ENCODE measurements at regions not wholly inside any gene's neighbourhood (a gene's known extent, or its start where the extent isn't known, plus 50 kb on each side); places are given as distances from the start of the nearest gene placed in this dataset.
"Not testable (repeated sequence)": the region's sequence is repeated elsewhere in the genome, so short reads cannot be mapped to it uniquely, and the experiment has no call there.

DNA sequence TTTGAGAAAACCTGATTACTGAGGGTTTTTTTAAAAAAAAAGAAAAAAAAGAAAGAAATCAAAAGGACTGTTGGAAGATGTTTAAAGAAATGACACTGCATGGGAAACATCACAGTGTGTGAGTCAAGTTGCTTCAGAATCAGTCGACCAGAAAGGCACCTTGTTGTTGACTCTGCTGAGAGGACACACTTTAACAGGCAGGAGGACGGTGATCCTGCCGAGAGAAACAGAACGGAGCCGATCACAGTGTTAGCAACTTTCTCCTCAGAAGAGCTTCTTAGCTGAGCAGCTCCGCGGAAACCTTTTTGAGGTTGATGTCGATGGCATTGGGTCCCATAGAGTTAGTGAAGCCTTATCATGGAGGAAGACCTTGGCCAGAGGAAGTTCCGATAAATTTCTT lies 538.7 kb downstream of the RBFOX1 start:
- in situ Hi-C loops (cut with HindIII; ENCODE audit: low pct_ligation_motif_present, low sequenced_read_pairs), result no loop called here
- TF ChIP-seq, protein P1, sequence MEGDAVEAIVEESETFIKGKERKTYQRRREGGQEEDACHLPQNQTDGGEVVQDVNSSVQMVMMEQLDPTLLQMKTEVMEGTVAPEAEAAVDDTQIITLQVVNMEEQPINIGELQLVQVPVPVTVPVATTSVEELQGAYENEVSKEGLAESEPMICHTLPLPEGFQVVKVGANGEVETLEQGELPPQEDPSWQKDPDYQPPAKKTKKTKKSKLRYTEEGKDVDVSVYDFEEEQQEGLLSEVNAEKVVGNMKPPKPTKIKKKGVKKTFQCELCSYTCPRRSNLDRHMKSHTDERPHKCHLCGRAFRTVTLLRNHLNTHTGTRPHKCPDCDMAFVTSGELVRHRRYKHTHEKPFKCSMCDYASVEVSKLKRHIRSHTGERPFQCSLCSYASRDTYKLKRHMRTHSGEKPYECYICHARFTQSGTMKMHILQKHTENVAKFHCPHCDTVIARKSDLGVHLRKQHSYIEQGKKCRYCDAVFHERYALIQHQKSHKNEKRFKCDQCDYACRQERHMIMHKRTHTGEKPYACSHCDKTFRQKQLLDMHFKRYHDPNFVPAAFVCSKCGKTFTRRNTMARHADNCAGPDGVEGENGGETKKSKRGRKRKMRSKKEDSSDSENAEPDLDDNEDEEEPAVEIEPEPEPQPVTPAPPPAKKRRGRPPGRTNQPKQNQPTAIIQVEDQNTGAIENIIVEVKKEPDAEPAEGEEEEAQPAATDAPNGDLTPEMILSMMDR (IDR thresholded peaks at IDR 0.05; ENCODE audit: low read depth, low read length, missing control alignments), result no peak
- DNase-seq, result no peak
- no peaks in the 10 kb centered on the region for H3K27me3 ChIP-seq (replicated peaks)
- no peak overlapping the region for H3K27ac ChIP-seq
- no peak overlapping the region for H3K4me3 ChIP-seq (ENCODE audit: low read depth, low read length)
- H3K36me3 ChIP-seq (replicated peaks), result no peaks in the 10 kb centered on the region

DNA sequence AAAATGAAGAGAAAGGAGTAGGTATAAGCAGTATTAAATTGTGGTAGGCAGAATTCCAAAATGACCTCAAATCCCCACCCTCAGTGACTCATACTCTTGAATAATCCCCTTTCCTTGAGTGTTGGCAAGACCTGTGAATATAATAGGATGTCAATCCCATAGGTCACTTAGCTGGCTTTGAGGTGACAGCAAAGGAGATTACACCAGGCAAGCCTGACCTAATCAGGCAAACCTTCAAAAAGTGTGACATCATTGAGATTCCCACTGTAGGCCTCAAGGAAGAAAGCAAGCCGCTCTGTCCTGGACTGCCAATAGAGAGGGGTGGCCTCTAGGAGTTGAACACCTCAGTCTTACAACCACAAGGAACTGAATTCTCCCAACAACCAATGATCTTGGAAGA lies 535.2 kb downstream of the RBFOX1 start:
- TF ChIP-seq, protein P1 (IDR thresholded peaks at IDR 0.05; ENCODE audit: low read depth, low read length, missing control alignments), result no peak
- H3K36me3 ChIP-seq (replicated peaks), result no peaks in the 10 kb centered on the region
- in situ Hi-C loops (cut with HindIII; ENCODE audit: low pct_ligation_motif_present, low sequenced_read_pairs), result no loop called here
- no peak for DNase-seq
- H3K27ac ChIP-seq, result no peak overlapping the region
- H3K4me3 ChIP-seq (ENCODE audit: low read depth, low read length), result no peak overlapping the region
- H3K27me3 ChIP-seq (replicated peaks), result no peaks in the 10 kb centered on the region

DNA sequence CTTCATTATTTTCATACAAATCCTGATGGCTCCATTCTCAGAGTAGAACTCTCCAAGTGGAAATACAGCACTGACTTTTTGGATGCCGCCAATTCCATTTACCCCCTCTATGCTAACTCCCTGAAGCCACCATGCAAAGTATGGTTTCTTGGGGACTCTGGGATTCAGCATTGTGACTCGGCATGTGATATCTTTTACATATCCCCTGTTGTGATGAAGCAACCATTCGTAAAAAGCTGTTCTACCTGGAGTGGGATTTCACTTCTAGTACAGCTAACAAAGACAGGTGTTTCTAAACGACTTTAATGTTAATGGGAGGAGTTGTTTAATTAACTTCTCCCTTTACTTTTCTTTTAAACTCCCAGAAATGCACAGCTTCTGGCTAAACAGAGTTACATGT lies 533.5 kb downstream of the RBFOX1 start:
- Histone ChIP-seq H3K27ac (no peak overlapping the region), H3K27me3 (replicated peaks) (no peaks in the 10 kb centered on the region), H3K4me3 (ENCODE audit: low read depth, low read length) (no peak overlapping the region), H3K36me3 (replicated peaks) (no peaks in the 10 kb centered on the region)
- TF ChIP-seq, protein P1 (IDR thresholded peaks at IDR 0.05; ENCODE audit: low read depth, low read length, missing control alignments), result no peak
- DNase-seq, result no peak
- in situ Hi-C loops (cut with HindIII; ENCODE audit: low pct_ligation_motif_present, low sequenced_read_pairs), result no loop called here

DNA sequence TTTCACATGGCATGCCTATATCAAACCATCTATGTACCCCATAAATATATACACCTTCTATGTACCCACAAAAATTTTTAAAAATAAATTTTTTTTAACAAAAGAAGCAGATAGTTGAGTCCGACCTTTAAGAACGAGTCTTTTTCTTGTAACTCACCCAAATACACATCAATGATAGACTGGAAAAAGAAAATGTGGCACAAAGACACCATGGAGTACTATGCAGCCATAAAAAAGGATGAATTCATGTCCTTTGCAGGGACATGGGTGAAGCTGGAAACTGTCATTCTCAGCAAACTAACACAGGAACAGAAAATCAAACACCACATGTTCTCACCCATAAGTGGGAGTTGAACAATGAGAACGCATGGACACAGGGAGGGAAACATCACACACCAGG lies 532.7 kb downstream of the RBFOX1 start:
- not testable (repeated sequence) for H3K27ac ChIP-seq

DNA sequence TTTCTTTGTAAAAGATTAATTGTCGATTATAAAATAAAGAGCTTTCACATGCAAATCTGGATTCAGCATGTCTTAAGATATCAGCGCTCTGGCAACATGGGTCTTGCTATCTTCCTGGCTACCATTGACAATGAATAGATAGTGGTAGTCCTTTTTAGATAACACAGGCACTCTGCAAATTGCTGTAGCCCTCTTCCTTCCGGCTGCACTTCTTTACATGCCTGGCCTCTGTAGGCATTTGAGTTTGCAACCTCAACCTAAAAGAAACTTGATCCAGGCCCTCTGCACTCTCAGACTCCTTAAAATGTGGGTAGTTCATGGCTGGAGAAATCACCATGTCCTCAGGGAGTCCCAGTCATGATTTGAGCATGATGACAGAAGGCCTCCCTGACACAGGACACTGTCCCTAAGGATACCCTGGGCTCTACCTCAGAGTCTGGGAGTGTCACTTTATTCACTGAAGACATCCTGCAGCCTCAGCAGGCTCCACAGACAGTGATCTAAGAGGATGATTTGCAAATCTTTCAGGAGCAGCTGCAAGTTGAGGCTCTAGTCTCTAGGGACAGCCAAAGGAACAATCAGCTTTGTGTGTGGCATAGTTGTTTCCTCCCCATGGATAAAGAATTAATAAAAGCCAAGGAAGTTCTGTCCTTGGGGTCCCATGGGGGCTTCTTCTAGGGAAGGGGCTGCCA lies 529.4 kb downstream of the RBFOX1 start:
- no peak overlapping the region for H3K27ac ChIP-seq
- TF ChIP-seq, protein P1 (IDR thresholded peaks at IDR 0.05; ENCODE audit: low read depth, low read length, missing control alignments), result no peak
- H3K4me3 ChIP-seq (ENCODE audit: low read depth, low read length), result no peak overlapping the region
- no peak for DNase-seq
- H3K27me3 ChIP-seq (replicated peaks), result no peaks in the 10 kb centered on the region
- H3K36me3 ChIP-seq (replicated peaks), result no peaks in the 10 kb centered on the region
- in situ Hi-C loops (cut with HindIII; ENCODE audit: low pct_ligation_motif_present, low sequenced_read_pairs), result no loop called here

More for the DNA sequence above, 532.7 kb downstream of the RBFOX1 start:
- in situ Hi-C loops (cut with HindIII; ENCODE audit: low pct_ligation_motif_present, low sequenced_read_pairs); H3K4me3 ChIP-seq (ENCODE audit: low read depth, low read length); H3K36me3 ChIP-seq (replicated peaks); H3K27me3 ChIP-seq (replicated peaks); DNase-seq: not testable (repeated sequence)

DNA sequence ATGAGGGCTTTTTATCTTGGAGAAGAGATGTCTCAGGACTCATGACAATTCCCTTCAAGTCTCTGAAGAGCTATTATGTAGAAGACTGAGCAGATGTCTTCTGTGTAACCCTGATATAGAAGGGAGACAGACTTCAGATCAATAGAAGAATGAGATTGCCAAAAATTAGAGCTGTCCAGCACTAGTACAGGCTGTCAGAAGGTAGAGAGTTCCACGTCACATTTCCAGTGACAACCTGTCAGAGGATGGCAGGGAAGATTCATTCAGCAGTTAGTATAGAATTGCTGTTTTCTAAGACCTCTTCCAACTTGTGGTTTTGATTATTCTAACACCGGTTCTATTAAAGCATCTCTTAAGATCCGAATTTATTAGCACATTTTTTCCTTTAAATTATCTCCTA lies 520.6 kb downstream of the RBFOX1 start:
- DNase-seq, result no peak
- H3K27me3 ChIP-seq (replicated peaks), result no peaks in the 10 kb centered on the region
- no peak overlapping the region for H3K4me3 ChIP-seq (ENCODE audit: low read depth, low read length)
- H3K27ac ChIP-seq, result no peak overlapping the region
- in situ Hi-C loops (cut with HindIII; ENCODE audit: low pct_ligation_motif_present, low sequenced_read_pairs), result no loop called here
- no peaks in the 10 kb centered on the region for H3K36me3 ChIP-seq (replicated peaks)
- TF ChIP-seq, protein P1 (IDR thresholded peaks at IDR 0.05; ENCODE audit: low read depth, low read length, missing control alignments), result no peak

All from brain microvascular endothelial cell (primary cell).